Nephron progenitor cell (in vitro differentiated cells): ENCODE measurements at regions not wholly inside any gene's neighbourhood (a gene's known extent, or its start where the extent isn't known, plus 50 kb on each side); places are given as distances from the start of the nearest gene placed in this dataset.
"Not testable (repeated sequence)": the region's sequence is repeated elsewhere in the genome, so short reads cannot be mapped to it uniquely, and the experiment has no call there.

Experiments
- DNase-seq: peaks from one replicate; pipeline ENCODE4 v3.0.0; 2021
- H3K27ac Mint-ChIP-seq: 2 replicates; pipeline ENCODE4 v1.8.0; 2021; ENCODE audit warnings: mild to moderate bottlenecking, moderate library complexity, mixed read lengths
- H3K27me3 Mint-ChIP-seq: 2 replicates; pipeline ENCODE4 v1.8.0; 2021; ENCODE audit warnings: mild to moderate bottlenecking, low read depth, mixed read lengths; ENCODE audit not compliant: poor library complexity
- H3K36me3 Mint-ChIP-seq: 2 replicates; pipeline ENCODE4 v1.8.0; 2021; ENCODE audit warnings: low read depth, mixed read lengths
- H3K4me1 Mint-ChIP-seq: 2 replicates; pipeline ENCODE4 v1.8.0; 2021; ENCODE audit warnings: mixed read lengths
- H3K4me3 Mint-ChIP-seq: 2 replicates; pipeline ENCODE4 v1.8.0; 2021; ENCODE audit warnings: mild to moderate bottlenecking, moderate library complexity, mixed read lengths
- H3K9me3 Mint-ChIP-seq: 2 replicates; pipeline ENCODE4 v1.8.0; 2021; ENCODE audit warnings: mild to moderate bottlenecking, moderate library complexity, mixed read lengths
- TF ChIP-seq, protein P1 (sequence below): fragments of 200-600 bp; sonication (generic); IDR thresholded peaks from 2 replicates; pipeline ENCODE4 v1.5.0; 2021; ENCODE audit warnings: antibody characterized with exemption

DNA sequence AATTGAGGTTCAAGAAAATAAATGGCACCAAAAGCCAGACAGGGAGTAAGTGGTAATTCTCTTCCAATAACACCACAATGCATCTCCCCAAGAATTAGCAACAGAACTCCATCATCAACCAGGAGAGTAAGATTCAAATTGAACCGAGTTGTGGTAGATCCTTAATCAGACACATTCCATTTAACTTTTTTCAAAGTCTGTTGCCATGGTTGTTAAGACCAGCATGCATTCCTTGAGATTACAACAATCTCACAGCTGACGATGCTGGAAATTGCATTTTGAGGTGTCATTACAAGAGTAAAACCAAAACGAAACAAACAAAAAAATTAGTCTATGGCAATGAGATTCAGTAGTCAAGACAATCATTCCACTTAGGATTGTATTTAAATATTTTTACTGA, 78.9 kb upstream of the ZNF462 start:
- DNase-seq: no peak
- Mint-ChIP-seq H3K27me3 (no peaks in the 10 kb centered on the region), H3K27ac (no peak overlapping the region), H3K36me3 (no peaks in the 10 kb centered on the region), H3K4me1 (no peaks in the 10 kb centered on the region), H3K4me3 (no peak overlapping the region), H3K9me3 (no peaks in the 10 kb centered on the region)
- TF ChIP-seq, protein P1, sequence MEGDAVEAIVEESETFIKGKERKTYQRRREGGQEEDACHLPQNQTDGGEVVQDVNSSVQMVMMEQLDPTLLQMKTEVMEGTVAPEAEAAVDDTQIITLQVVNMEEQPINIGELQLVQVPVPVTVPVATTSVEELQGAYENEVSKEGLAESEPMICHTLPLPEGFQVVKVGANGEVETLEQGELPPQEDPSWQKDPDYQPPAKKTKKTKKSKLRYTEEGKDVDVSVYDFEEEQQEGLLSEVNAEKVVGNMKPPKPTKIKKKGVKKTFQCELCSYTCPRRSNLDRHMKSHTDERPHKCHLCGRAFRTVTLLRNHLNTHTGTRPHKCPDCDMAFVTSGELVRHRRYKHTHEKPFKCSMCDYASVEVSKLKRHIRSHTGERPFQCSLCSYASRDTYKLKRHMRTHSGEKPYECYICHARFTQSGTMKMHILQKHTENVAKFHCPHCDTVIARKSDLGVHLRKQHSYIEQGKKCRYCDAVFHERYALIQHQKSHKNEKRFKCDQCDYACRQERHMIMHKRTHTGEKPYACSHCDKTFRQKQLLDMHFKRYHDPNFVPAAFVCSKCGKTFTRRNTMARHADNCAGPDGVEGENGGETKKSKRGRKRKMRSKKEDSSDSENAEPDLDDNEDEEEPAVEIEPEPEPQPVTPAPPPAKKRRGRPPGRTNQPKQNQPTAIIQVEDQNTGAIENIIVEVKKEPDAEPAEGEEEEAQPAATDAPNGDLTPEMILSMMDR: no peak

DNA sequence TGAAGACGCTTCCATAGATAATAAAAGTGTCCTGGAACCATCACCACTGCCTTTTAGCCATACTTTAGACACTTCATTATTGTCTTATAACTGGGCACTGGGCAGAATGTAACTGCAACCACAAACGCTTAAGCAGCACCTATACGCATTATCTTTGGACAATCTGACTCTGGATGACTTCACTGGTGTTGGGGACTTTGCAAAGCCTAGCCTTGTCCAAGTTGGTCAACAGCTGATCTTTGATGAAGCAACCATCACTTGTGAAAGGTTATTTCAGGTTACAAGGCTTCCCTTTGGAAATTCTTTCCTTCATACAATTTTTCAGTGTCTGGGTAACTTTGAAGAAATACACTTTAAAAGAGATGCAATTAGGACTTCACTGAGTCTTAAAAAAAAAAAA, 77.8 kb upstream of the ZNF462 start:
- Mint-ChIP-seq H3K27ac (no peak overlapping the region), H3K27me3 (no peaks in the 10 kb centered on the region), H3K9me3 (no peaks in the 10 kb centered on the region), H3K4me1 (no peaks in the 10 kb centered on the region), H3K36me3 (no peaks in the 10 kb centered on the region), H3K4me3 (no peak overlapping the region)
- TF ChIP-seq, protein P1: no peak
- no peak for DNase-seq

DNA sequence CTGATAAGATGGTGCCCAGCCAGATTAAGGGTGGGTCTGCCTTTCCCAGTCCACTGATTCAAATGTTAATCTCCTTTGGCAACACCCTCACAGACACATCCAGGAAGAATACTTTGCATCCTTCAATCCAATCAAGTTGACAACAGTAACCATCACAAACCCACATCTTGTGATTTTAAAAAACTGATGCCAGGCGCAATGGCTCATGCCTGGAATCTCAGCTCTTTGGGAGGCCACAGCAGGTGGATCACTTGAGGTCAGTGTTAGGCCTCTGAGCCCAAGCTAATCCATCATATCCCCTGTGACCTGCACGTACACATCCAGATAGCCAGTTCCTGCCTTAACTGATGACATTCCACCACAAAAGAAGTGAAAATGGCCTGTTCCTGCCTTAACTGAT, 74.9 kb upstream of the ZNF462 start:
- not testable (repeated sequence) for H3K27me3 Mint-ChIP-seq, H3K9me3 Mint-ChIP-seq, DNase-seq, H3K4me3 Mint-ChIP-seq, H3K27ac Mint-ChIP-seq, H3K4me1 Mint-ChIP-seq, H3K36me3 Mint-ChIP-seq

DNA sequence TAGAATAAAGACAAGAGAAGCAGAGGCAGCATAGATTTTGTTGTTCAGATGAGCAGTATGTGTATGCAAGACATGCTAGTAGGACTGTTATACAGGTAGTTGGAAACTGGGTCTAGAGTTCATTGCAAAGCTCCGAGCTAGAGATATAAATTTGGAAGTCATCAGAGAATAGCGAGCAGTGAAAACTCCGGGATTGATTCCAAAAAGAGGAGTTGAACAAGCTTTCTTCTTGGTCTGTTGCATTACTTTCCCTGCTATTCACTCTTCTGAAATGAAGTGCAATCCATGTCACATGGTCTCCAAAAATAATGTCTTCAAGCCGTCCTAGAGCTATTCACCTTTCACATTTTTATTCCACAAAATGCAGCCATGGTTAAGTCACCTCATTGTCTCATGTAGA, 67.9 kb upstream of the ZNF462 start:
- Mint-ChIP-seq H3K27ac (no peak overlapping the region), H3K4me3 (no peak overlapping the region), H3K36me3 (no peaks in the 10 kb centered on the region), H3K27me3 (no peaks in the 10 kb centered on the region), H3K9me3 (no peaks in the 10 kb centered on the region), H3K4me1 (no peaks in the 10 kb centered on the region)
- TF ChIP-seq, protein P1: no peak
- DNase-seq: no peak

DNA sequence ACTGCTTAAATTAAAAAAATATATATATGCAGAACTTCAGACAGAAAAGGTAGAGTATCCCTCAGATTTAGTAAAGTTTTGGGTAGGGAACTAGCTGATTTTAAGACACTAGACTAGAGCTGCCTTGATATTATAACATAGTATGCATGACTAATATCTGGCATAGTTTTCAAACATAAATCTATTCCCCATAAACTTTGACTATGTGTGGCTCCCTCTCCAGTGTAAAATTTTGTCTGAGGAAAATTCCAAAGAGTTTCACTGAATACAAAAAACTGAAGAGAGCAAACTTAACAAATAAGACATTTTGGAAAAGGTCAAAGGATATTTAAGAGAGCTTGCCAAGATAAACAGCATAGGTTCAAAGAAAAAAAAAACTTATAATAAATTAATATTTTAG, 66.2 kb upstream of the ZNF462 start:
- no peaks in the 10 kb centered on the region for H3K4me1 Mint-ChIP-seq
- no peak overlapping the region for H3K27ac Mint-ChIP-seq
- H3K27me3 Mint-ChIP-seq: peaks cover 3% of the 10 kb centered on the region
- TF ChIP-seq, protein P1: no peak
- no peak overlapping the region for H3K4me3 Mint-ChIP-seq
- DNase-seq: no peak
- H3K36me3 Mint-ChIP-seq: no peaks in the 10 kb centered on the region
- H3K9me3 Mint-ChIP-seq: no peaks in the 10 kb centered on the region

DNA sequence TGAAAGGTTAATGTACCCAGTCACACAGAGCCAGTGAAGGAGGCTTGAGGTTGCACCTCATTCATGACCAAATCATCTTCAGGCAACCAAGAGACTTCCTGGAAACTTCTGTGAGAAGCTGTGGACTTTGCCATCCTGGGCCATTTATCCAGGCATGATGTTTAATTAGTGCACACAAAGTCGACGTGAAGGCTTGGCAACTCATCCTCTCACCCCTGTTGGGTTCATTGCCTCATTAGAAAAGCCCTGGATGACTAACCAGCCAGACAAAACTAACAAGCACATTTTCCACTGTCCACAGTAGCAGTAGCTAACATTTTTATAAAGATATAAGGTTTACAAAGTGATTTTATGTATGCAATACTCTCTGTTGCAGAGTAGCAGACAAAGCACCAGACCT, 65.7 kb upstream of the ZNF462 start:
- no peak for DNase-seq
- H3K4me1 Mint-ChIP-seq: no peaks in the 10 kb centered on the region
- H3K27me3 Mint-ChIP-seq: peaks cover 3% of the 10 kb centered on the region
- H3K9me3 Mint-ChIP-seq: no peaks in the 10 kb centered on the region
- no peaks in the 10 kb centered on the region for H3K36me3 Mint-ChIP-seq
- no peak overlapping the region for H3K4me3 Mint-ChIP-seq
- H3K27ac Mint-ChIP-seq: no peak overlapping the region
- TF ChIP-seq, protein P1: no peak
